Left hindlimb (tissue), 1 donor: ENCODE measurements at regions not wholly inside any gene's neighbourhood (a gene's known extent, or its start where the extent isn't known, plus 50 kb on each side); places are given as distances from the start of the nearest gene placed in this dataset.
"Not testable (repeated sequence)": the region's sequence is repeated elsewhere in the genome, so short reads cannot be mapped to it uniquely, and the experiment has no call there.

ENCODE experiments used
- DNase-seq: peaks from one replicate; pipeline ENCODE4 v3.0.0-alpha.2; 2018

DNA sequence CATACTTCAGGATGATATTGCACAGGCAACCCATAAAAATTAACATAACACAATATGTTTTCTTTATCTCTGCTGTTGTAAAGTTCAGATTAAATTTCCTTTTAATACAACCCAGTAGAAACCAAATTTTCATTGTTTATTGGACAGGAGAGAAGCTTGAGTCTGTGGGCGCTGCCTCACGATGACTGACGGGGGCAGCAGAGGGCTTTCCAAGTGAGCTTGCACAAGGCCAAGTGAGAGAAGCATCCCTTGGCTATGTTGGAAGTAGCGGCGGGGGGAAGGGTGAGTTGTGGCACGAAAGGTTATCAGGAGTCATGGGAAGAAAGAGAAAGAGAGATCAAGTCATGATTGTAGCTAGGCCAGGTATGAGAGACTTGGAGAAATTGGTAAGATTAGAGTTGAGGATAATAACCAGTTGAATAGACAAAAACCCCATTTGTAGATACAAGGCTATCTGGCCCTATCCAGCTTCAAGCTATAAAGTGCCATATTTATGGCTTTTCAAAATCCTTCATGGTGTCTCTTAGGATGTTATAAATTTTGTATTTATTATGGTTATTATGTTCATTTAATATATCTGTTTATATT lies 413.7 kb upstream of the FAM98A start:
- DNase-seq = peak; percentile 42

DNA sequence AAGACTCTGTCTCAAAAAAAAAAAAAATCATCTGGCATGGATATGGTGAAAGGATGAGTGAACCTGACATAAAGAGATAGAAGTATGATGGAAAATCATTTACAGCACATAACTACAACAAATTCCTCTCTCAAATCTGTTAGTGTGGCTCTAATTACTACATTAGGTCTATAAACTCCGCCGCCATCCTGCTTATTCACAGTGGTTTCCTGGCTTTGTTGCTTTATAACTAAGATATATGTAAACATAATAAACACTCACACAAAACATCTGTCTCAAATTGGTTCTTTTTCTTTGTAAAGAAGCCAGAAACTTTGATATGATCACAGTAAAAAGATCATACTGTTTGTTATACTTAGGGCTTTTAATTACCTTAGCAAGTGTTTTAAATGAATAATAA lies 412.6 kb upstream of the FAM98A start:
- DNase-seq = no peak

DNA sequence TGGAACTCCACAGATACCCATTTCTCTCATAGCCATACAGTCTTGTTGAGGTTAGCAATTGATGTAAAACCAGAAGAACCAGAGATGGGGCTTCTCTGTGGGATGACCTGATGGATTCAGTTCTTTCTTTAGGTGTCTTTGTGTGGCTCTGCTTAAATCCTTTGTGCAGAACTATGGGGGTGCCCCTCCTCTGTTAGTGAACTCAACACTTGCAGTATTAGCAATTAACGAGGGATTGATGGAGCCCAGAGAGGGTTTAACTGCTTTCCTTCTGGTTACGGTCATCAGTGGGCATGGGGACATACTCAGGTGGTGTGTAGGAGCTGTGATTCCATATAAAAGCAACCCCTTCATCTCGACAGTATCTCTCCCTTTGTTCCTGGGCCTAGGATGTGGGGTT lies 406.8 kb upstream of the FAM98A start:
- DNase-seq = no peak

DNA sequence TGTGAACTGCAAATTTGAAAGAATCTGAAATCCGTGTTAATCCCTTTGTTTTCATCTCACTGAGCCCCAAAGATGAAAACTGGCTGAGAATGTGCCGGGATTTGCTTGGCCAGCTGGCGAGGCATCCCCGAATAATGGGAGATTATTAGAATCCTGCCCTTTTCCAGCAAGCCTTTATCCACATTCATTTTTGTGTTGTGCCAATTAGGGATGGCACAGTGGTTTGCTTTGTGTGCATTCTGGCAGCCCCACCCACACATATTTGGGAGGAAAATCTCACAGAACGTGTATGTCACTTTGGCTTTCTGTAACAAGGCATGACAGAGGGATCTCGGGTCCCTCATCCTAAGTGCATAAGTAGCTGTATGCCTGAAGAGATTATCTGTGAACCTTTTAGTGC lies 405.8 kb upstream of the FAM98A start:
- DNase-seq = no peak

DNA sequence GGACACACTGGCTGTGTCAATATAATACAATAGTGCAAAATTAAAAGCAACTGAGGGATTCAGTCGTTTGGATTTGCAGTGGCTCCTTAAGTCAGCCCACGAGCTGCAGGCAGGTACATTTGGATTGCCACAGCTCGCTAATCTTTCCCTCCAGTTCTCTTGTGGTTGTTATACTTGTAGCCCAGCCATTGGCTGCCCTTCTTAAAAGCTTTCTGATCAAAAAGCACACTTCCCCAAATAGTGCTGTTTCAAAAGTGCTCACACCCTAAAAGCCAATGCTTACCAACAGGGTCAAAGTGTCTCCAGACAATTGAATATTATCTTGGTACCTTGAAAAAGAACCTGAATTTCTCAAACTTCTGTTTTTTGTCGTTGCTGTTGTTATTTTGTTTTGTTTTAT lies 404.7 kb upstream of the FAM98A start:
- no peak for DNase-seq

DNA sequence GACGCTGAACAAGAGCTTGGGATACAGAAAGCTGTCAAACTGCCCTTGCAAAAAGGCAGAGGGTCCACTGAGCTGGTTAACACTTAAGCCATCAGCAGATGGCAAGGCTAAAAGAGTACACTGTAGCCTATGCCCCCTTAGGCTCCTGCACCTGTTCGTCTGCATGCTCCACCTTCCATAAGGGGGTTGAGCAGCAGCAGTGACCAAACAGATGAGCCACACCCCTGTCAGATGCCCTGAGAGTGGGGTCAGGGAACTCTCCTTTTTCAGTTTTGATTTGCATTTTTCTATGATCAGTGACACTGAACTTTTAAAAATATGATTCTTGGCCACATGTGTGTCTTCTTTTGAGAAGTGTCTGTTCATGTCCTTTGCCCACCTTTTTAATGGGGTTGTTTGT lies 402.5 kb upstream of the FAM98A start:
- DNase-seq = no peak

DNA sequence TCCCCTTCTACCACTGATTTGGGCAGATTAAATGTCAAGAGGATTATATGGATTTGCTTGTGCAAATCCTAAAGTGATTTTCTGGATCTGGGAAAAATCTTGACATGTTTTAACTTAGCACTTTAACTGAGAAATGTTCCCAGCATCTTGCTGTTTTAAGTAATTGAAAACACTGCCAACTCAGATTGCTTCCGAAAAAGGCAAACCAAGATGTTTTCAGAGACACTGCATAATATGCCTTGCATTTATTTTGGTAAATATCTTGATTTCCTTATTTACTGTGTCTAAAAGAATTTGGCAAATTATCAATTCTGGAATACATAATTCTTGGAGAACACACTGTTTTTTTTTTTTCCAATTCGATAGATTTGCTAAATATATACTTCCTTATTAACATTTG lies 385.0 kb upstream of the FAM98A start:
- DNase-seq = no peak

DNA sequence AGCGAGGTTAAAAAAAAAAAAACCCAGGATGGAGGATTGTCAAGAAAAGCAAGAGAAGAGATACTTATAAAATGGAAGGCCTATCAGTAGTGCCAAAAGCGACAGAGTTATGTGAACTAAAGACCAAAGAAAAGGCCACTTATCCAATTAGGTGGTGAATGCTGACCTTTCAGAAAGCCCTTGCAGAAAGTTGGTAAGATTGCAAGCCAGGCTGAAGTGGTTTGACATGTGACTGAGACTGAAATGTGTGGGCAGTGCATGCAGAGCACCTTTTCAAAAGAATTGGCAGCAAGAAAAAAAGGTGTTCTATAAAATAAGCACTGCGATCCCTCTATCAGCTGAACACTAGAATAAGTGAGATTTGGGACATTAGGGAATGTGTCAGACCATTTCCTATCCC lies 379.4 kb upstream of the FAM98A start:
- no peak for DNase-seq

DNA sequence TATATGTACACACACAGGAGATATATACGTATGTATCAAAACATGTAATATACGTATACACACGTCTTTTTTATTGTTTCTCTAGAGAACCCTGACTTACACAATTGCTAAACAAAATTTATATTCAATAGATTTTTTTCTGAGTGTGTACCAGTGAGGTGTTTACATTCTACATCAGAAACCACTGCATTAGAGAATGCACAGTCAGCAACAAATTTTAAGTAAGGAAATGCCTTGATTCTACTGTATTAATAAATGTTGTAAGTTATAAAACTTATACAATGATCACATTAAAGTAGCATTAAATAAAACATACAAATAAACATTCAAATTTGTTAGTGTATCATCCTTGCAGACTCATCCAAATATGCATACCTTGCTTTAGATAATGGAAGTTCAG lies 376.4 kb upstream of the FAM98A start:
- no peak for DNase-seq

DNA sequence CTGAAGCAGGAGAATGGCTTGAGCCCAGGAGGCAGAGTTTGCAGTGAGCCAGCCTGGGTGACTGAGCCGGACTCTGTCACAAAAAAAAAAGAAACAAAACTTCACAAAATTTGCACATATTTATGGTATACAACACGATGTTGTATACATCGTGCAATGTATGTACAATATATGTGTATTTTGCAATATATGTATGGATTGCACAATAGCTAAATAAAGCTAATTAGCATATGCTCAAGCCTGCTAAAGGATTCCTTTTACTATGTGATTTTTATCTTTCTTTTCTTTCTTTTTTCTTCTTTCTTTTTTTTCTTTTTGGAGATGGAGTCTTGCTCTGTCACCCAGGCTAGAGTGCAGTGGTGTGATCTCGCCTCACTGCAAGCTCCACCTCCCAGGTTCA lies 368.0 kb upstream of the FAM98A start:
- DNase-seq = no peak

DNA sequence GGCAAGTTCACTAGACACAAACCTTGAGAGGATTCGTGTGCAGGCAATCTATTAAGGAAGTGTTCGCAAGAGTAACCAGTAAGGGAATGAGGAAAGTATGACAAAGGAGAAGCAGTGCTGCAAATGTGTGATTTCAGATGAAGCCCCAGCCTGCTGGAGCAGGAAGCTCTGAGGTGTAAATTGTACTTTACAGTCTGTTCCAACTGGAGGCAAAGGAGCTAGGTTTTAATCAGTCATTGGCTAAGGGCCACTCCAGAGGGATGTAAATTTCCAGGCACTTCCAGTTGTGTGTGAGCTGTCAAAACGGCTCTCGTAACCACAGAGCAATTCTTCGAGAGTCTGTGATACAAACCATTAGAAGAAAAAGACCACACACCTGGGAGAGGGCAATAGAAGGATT lies 359.5 kb upstream of the FAM98A start:
- no peak for DNase-seq

DNA sequence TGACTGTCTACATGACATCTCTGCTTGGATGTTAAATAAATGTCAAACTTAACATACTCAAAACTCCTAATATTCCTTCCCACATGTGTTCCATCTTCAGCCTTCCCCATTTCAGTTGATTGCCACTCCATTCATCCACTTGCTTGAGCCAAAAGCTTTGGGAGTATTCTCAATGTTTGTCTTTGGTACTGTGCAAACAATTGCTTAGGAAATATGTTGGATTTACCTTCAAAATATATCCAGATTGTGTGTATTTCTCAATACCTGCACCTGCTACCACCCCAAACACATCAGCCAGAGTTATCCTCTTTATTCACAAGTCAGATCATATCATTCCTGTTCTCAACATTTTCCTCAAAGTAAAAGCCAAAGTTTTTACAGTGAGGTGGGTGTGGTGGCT lies 350.3 kb upstream of the FAM98A start:
- no peak for DNase-seq

DNA sequence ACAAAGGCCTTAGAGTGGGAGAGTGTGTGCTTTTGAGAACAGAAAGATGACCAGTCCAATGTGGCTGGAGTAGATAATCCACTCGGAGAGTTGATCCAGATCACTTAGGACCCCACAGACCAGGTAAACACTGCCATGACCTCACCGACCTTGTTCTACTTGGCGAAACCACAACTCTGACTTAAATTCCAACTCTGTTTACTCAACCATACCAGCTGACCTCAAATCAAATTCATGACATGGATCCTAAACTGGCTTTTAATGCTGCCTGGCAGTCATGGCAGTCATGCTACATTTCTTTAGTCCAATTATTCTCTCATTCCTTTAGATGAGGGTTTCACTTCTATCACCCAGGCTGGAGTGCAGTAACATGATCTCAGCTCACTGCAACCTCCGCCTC lies 347.1 kb upstream of the FAM98A start:
- no peak for DNase-seq

DNA sequence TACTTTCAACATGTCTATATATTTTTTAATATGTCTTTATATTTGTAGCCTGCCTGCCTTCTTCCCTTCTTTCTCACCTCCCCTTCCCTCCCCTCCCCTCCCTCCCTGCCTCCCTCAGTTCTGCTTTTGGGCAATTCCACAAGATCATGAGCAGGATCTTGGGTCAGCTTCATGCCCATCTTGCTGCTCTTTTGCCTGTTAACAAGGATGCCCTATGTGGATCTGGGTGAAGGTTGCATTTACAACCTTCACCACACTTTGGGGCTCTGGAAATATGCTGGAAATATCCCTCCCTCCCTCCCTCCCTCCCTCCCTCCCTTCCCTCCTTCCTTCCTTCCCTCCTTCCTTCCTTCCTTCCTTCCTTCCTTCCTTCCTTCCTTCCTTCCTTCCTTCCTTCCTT lies 334.1 kb upstream of the FAM98A start:
- DNase-seq = no peak

DNA sequence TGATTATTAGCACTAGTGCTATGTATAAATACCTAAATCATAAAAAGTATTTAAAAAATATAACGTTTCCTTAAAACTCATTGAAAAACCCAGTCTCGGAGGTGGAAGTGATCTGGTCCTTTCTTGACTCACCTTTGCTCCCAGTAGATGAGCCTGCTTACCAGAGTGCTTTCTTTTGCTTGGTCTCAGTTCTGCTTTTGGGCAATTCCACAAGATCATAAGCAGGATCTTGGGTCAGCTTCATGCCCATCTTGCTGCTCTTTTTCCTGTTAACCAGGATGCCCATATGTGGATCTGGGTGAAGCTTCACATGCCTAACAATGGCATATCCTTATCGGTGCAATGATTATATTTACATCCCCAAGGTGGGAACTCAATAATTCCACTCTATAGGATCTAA lies 332.1 kb upstream of the FAM98A start:
- no peak for DNase-seq

DNA sequence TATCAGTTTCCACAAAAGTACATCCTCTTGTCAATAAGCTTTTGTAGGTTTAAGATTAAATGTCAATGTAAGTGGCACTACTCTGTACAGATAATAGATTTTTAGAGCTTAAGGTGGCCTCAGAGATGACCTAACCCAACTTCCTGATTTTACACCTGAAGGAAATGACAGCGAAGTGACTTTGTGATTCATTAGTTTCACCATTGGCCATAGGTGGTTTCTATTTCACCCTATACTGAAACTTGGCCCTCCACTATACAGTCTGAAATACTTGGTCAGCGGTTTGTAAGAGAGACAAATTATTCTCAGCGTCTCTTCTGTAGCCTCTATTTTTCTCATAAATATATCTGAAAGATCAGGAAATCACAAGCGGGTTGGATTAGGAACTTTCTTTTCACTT lies 330.4 kb upstream of the FAM98A start:
- DNase-seq = no peak

DNA sequence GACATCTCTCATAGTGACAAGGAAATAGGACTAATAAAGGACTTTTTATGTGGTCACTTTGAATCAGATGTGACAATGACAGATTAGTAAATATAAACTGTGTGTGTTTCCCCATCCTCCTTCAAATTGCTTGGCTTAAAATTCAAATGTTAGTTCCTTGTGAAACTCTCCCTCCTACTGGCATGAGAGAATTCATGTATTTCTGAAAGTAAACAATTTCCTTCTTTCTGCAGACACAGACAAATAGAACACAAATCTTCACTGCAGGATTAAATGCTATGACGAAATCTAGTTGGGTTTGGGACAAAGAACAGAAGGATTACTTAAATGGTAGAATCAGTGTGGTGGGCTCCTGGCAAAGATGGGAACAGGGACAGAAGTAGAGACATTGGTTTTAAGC lies 328.7 kb upstream of the FAM98A start:
- no peak for DNase-seq

DNA sequence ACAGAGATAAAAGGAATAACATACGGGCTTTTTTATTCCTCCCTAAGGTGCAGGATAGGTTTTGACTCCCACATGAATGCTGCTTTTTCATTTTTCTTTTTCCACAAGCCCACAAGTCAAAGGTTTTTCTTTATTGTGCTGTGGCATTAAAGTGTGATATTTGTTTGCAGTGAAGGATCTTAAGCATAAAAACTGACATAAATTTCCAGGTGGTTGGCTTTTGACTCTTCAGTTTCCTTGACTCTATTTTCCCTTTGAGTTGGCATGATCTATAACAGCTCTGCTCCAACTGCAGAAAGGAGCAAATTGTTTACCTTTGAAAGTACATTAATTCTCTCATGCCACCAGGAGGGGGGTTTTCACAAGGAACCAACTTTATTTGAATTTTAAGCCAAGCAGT lies 326.2 kb upstream of the FAM98A start:
- DNase-seq = no peak

DNA sequence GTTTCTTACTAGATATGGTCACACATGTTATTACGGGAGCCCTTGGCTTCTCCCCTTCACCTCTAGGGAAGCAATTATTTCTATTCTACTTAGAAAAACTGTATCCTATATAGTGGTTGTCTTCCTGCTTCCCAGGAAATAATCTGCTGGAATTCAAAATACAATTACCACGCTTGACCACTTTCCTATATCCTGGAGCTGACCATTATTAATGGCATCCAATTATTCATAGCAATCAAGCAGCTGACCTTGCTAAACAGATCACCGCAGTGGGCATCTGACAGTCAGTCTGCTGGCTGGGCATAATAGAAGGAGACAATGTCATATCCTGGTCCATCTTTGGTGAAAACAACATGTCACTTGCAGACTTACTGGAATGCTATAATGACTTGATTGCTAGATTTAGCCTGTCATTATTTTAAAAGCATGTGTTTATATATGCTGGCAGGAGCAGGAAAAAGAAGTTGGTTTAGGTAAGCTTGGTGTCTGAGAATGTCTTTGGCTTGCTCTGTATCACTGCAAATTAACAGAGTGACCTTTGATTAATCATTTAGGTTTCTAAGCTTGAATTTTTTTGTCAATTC lies 325.6 kb upstream of the FAM98A start:
- no peak for DNase-seq

DNA sequence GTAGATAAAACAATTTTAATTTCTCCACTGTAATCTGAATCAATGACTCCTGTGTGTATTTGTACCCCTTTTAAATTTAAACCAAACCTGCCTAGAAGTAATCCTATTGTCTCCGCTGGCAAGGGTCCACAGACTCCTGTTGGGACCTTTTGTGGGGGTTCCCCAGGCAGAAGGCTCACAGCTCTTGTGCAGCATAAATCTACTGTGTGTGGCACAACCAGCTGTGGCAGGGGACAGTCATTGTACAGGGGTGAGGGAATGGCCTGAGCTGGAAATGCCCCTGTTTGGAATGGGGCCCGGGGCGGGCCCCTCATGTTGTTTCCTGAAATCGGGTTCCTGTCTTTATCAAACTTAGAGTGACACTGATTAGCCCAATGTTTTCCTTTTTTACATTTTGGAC lies 318.2 kb upstream of the FAM98A start:
- no peak for DNase-seq

DNA sequence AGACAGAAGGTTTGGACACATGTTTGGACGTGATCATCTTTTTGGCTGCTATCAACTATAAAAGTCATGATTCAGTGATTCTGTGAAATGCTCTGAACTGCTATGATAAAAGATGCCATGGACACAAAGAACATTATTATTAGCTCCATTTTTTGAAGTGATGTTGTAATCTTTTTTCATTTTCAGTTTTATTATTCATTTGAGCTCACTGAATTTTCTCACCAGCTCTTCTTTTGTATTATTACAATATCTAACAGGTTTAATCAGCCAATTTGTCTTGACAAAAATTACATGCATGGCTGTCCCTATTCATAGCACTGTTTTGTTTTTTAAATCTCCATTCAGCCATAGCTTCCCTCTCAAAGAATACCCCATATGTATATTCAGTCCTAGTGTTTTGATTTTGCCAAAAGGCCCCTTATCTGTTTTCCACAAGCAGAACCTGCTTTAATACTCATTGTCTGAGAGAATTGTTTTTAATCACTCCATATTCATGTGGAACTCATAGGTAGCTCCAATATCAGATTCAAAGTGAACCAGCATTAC lies 314.0 kb upstream of the FAM98A start:
- no peak for DNase-seq

DNA sequence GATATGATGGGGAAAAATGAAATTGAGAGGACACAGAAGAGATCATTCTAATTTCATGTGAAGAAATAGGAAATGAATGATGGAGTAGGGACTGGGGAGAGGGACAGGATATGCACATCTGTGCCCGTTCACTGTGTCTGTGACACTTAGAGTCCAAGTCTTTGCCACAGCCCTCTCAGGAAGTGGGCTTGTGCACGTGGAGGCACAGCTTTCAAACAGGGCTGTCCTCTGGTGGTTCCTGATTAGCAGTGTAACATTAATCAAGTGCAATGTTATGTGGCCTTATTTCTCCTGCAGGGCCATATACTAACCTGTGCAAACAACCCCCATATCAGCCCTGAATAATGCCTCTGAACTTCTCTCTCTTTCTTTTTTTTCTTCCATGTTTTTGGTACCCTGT lies 312.2 kb upstream of the FAM98A start:
- DNase-seq = no peak

DNA sequence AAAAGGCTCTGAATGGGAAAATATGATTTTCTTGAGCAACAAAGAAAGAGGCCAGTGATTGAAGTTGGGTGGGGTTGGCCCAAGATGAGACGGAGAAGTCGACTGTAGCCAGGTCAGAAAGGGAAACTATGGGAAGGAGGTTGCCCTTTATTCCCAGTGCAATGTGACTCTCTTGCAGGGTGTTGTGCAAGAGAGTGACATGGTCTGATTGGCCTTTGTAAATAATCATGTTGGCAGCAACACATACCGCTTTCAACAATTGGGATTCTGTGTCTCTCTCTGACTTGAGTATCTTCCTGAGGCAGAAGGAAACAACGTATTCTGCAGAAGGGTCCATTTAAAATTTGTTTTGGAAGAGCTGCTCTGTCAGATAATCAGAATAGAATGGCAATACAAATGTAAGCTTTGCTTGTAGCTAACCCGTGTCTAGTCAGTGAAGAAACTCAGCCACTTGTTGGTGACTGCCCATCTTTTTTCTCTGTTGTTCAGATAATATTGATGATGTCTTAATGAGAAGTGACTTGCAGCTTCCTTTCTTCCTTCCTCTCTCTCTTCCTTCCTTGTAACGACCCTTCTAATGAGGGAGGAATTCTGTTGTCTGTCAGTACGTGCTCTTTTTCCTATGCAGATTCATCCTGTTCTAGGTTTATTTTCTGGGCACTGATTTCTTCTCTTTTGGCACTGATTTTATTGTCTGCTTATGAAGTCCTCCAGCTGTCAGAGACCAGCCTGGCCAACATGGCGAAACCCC lies 311.0 kb upstream of the FAM98A start:
- DNase-seq = no peak

DNA sequence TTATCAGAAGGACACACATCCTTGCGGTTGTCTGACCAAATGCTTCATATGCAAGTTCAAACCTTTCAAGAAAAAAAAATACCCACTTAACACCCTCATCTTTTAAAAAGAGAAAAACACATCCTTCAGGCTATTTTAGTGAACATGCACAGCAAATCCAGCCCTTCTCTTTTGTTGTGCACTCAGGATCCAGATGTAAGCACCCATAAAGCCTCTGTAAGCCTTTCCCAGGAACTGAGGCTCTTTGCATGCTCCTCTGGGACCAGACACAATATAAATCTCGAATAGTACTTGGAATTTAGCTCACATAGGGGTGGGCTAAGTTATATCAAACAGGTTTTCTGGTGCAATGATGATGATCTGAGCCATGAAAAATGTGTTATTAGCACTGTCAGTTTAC lies 308.8 kb upstream of the FAM98A start:
- no peak for DNase-seq

DNA sequence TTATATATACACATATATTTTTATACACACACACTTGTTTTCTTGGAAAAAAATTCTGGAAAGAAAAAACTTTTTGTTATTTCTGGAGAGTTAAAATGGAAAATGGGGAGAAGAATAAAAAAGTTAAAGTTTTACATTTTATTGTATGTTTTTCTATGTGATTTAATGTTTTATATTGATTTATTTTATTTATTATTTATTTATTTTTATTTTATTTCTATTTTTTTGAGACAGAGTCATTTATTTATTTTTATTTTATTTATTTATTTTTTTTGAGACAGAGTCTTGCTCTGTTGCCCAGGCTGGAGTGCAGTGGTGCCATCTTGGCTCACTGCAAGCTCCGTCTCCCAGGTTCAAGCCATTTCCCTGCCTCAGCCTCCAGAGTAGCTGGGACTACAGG lies 307.0 kb upstream of the FAM98A start:
- DNase-seq = not testable (repeated sequence)
